HUES6 (cell line): ENCODE measurements at regions not wholly inside any gene's neighbourhood (a gene's known extent, or its start where the extent isn't known, plus 50 kb on each side); places are given as distances from the start of the nearest gene placed in this dataset.

Experiments
- H3K27ac ChIP-seq: 2 replicates; pipeline ENCODE4 v1.7.0; 2013; ENCODE audit warnings: low read depth, mild to moderate bottlenecking, low read length, inconsistent platforms
- H3K27me3 ChIP-seq: 2 replicates; pipeline ENCODE4 v1.6.1; 2013; ENCODE audit warnings: low read length; ENCODE audit not compliant: control insufficient read depth, insufficient read depth
- H3K36me3 ChIP-seq: 2 replicates; pipeline ENCODE4 v1.6.1; 2013; ENCODE audit warnings: low read length; ENCODE audit not compliant: control insufficient read depth, insufficient read depth
- H3K4me1 ChIP-seq: 2 replicates; pipeline ENCODE4 v1.6.1; 2013; ENCODE audit warnings: low read length; ENCODE audit not compliant: control insufficient read depth, insufficient read depth
- H3K4me3 ChIP-seq: 2 replicates; pipeline ENCODE4 v1.5.1; 2013; ENCODE audit warnings: low read depth, low read length
- H3K9ac ChIP-seq: one replicate; pipeline ENCODE4 v1.6.1; 2013; ENCODE audit warnings: mild to moderate bottlenecking, low read length
- H3K9me3 ChIP-seq: 2 replicates; pipeline ENCODE4 v1.6.1; 2013; ENCODE audit warnings: low read depth, low read length; ENCODE audit not compliant: control insufficient read depth, insufficient read depth

DNA sequence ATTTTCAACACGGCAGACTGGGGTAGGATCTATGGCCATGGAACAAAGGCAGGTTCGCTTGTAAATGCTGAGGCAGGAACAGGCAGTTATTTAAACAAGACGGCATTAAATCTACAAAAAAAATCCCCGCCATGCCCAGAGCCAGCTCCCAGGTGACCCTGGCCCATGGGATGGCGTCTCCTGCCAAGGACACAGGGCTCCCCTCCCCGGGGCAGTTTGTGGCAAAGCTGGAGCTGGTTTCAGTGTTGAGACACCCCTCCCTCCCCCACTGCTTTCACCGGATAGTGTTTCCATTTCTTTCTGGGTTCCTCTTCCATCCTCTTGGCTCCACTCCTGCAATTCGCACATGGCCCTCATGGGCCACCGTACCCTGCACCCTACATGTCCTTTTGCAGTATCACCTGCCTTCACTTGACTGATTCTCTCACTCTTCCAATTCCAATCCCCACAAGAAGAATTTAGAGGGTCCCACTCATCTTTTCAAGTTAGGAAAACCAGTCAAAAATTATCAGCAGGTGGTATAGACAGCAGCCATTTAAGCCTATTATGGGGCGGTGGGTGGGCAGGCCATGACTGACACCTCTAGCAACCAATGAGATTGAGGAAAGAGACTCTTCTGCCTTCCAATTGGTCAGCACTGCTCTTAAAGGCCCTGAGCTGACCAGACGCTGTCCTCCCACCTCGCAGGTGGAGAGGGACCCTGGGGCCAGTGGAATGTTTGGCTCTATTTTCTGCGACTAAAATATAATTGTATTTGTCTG lies 52.0 kb downstream of the OLIG1 start:
- peaks cover 4% of the 10 kb centered on the region; the same call in 1 of the 2 replicates for H3K4me1 ChIP-seq
- no peak overlapping the region for H3K4me3 ChIP-seq
- H3K9ac ChIP-seq = no peak overlapping the region
- H3K27me3 ChIP-seq = no peaks in the 10 kb centered on the region
- no peaks in the 10 kb centered on the region for H3K36me3 ChIP-seq
- H3K9me3 ChIP-seq = no peaks in the 10 kb centered on the region
- no peak overlapping the region for H3K27ac ChIP-seq

DNA sequence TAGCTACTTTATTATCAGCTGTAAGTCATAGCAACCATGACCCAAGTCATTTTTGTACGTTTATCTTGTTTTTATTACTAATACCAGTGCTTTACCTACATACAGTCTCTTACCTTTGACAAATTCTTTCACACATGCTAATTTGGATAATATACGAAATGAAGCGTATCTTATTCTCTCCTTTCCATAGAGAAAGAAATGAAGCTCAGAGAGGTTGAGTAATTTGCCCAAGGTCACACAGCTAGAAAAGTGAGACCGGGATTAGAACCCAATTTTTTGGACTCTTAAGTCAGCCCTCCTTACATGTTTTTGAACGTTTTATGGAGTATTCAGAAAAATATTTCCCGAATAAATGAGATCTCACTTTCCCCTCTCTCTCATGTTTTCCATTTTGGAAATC lies 52.6 kb downstream of the OLIG1 start:
- Histone ChIP-seq H3K4me1 (peaks cover 6% of the 10 kb centered on the region; the same call in 1 of the 2 replicates), H3K36me3 (no peaks in the 10 kb centered on the region), H3K9me3 (no peaks in the 10 kb centered on the region), H3K27ac (no peak overlapping the region), H3K4me3 (no peak overlapping the region), H3K27me3 (peaks cover 1% of the 10 kb centered on the region; the same call in 1 of the 2 replicates), H3K9ac (no peak overlapping the region)

DNA sequence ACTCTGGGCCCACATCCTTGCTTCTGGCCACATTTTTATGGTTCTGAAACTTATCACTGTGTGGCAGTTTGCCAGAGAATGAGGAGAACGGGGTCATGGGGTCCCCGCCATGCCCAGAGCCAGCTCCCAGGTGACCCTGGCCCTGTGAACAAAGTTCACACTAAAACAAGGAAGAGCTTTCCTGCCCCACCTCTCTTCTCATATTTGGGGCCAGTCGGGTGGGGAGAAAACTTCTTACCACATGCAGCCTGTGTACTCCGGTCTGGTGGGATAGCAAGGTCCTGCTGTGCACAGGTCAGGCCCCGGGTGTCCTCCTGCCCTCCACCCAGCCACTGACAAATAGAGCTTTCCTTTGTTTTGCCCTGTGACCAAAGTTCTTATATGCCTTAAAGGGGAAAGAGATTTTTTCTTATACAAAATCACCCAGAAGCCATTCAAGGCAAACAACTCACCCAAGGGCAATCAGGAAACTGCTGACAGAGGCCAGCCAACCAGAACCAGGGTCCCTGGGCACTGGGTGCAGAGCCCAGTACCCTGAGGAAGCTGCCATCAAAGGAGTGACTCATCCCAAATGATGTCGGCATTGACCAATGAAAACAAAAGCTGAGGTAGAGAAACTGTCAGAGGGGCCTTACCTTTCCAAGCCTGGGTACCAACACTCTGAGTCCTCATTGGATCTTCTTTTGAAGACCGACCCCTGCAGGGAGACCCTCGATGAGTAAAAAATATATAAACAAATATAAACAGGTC lies 53.6 kb downstream of the OLIG1 start:
- Histone ChIP-seq H3K9ac (no peak overlapping the region), H3K4me3 (no peak overlapping the region), H3K27me3 (peaks cover 12% of the 10 kb centered on the region; the same call in 1 of the 2 replicates), H3K27ac (no peak overlapping the region), H3K36me3 (no peaks in the 10 kb centered on the region), H3K4me1 (peaks cover 12% of the 10 kb centered on the region; the same call in 1 of the 2 replicates), H3K9me3 (no peaks in the 10 kb centered on the region)

DNA sequence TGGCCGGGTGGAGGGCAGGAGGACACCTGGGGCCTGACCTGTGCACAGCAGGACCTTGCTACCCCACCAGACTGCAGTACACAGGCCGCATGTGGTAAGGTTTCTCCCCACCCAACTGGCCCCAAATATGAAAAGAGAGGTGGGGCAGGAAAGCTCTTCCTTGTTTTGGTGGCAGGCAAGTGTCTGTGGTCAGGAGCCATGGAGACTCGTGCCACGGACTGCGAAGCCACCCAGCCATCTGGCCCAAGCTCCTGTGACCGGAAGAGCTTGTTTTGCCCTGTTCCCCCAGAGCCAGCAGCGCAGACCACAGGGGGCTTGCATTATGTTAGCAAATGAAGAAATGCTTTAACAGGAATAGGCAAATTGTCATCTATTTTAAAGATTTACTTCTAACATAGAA lies 54.9 kb downstream of the OLIG1 start:
- no peak overlapping the region for H3K9ac ChIP-seq
- no peak overlapping the region for H3K27ac ChIP-seq
- no peaks in the 10 kb centered on the region for H3K9me3 ChIP-seq
- H3K27me3 ChIP-seq = peaks cover 19% of the 10 kb centered on the region
- H3K4me3 ChIP-seq = no peak overlapping the region
- no peaks in the 10 kb centered on the region for H3K36me3 ChIP-seq
- H3K4me1 ChIP-seq = peaks cover 12% of the 10 kb centered on the region; the same call in 1 of the 2 replicates

DNA sequence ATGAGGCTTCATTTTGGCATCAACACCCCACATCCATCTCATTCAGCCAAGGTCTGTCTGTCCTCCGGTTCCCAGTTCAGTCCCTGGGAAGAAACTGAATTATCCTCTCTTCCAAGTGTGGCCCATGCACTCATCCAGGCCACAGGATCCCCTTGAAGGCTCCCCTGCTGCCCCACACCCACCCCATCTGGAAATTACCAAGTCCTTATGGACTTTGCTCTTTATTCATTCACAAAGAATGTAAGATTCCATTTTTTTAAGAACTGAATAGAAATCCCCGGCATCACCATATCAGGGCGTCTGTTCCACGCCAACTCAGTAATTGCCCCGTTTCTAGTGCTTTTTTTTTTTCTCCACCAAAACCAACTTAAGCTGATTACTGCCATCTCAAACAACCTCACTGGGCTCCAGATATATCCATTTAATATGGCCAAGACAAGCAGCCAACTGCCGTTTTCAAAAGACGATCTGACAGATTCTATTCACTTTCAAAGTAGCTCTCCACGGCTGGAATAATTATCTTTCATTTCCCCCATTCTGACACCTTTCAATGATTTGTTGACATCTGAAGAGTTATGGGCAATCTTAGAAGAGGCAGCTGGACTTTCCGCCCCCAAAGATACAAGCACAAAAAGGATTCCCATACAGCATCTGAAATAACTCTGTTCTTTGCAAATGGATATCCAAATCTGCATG lies 55.9 kb downstream of the OLIG1 start:
- Histone ChIP-seq H3K4me3 (no peak overlapping the region), H3K27ac (no peak overlapping the region), H3K9ac (no peak overlapping the region), H3K4me1 (peaks cover 12% of the 10 kb centered on the region; the same call in 1 of the 2 replicates), H3K36me3 (no peaks in the 10 kb centered on the region), H3K9me3 (no peaks in the 10 kb centered on the region), H3K27me3 (peaks cover 21% of the 10 kb centered on the region)

DNA sequence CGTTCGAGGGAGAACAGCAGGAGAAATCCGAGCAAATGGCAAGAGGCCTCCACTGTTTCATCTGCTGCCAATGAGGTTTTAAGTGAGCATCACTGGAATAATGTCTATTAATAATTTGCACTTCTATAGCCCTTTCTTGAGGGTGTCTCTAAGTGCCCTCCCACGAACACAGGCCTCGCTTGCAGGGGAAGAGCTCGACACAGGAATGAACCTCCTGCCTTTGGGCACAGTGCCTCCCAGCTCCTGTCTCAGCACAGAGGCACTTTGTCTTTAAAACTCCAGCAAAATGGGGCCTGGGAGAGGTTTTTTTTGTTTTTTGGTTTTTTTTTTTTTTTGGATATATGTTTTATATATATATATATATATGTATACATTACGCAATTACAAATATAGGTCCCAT lies 56.6 kb downstream of the OLIG1 start:
- peaks cover 12% of the 10 kb centered on the region; the same call in 1 of the 2 replicates for H3K4me1 ChIP-seq
- no peak overlapping the region for H3K9ac ChIP-seq
- no peaks in the 10 kb centered on the region for H3K36me3 ChIP-seq
- no peak overlapping the region for H3K4me3 ChIP-seq
- H3K9me3 ChIP-seq = no peaks in the 10 kb centered on the region
- H3K27ac ChIP-seq = no peak overlapping the region
- peaks cover 26% of the 10 kb centered on the region for H3K27me3 ChIP-seq

DNA sequence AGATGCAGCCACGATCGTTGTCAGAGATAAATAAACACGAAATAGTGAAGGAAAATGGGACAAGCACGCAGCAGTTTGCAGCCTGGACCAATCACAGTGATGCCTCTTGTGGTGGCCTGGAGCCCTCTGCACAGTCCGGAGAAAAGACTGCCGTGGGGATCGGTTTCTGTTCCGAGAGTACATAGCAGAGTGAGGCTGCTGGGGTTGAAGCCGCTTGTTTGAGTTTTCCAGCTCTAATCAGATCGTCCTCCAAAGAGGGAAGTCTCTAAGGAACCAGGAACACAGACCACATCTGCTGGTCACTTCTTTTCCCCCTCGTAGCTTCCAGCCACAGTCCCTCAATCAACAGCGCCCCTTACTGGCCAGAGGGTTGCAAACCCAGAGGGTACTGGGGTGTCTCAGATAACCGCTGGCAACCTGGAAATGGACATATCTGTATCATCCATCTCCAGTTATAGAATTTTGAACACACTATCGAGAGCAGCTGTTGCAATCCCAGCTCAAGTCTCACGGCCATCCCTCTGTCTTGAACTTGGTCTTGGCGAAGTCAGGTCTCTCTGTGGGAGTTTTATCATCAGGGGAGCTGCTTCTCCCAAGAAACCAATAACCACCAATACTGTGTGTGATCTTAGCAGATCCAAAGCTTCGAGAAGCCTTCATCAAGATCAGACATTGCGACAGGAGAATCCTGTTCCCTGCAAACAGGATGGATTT lies 57.4 kb downstream of the OLIG1 start:
- Histone ChIP-seq H3K9ac (no peak overlapping the region), H3K9me3 (no peaks in the 10 kb centered on the region), H3K27me3 (peaks cover 26% of the 10 kb centered on the region), H3K27ac (no peak overlapping the region), H3K4me1 (peaks cover 12% of the 10 kb centered on the region; the same call in 1 of the 2 replicates), H3K36me3 (no peaks in the 10 kb centered on the region), H3K4me3 (peak overlapping the region; percentile 21)

DNA sequence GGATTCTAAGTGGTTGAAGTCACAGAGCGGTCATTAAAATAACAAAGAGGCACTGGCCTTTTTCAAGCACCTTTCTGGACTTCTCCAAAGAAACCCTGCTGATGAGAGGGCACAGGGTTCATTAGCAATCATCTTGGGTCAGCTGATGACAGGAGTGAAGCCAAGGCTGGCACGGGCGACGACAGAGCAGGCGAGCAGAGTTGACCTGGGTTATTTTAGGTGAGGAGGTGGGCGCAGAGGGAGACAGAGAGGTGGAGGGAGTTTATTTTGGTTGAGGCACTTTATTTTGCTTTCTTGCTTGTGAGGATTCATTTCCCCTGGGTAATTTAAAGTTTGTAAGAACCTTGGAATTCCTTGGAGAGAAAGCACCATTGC lies 57.9 kb downstream of the OLIG1 start:
- Histone ChIP-seq H3K27ac (no peak overlapping the region), H3K9me3 (no peaks in the 10 kb centered on the region), H3K4me1 (peaks cover 12% of the 10 kb centered on the region; the same call in 1 of the 2 replicates), H3K4me3 (0 out of 2 replicates have a peak overlapping the region, but pooled peaks have one; percentile 1), H3K27me3 (peaks cover 26% of the 10 kb centered on the region), H3K9ac (no peak overlapping the region), H3K36me3 (no peaks in the 10 kb centered on the region)

DNA sequence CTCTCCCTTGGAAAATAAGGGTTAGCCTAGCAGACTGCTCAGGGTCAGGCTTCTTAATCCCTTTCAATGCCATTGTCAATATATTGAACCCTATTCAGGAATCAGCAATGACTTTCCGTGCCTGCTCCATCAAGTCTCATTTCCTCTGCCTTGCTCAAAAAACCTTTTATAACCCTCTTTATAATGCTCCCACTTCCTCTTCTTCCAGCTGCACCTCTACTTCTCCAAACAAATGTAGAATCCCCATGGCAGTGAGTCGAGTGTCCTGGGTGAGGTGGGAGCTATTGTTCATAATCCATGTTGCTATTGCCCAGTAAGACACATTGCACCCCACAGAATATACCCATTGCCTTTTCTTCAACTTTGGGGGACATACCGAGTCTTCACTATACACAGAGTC lies 58.6 kb downstream of the OLIG1 start:
- Histone ChIP-seq H3K4me3 (no peak overlapping the region), H3K27me3 (peaks cover 26% of the 10 kb centered on the region), H3K27ac (no peak overlapping the region), H3K36me3 (no peaks in the 10 kb centered on the region), H3K9ac (no peak overlapping the region), H3K4me1 (peaks cover 12% of the 10 kb centered on the region; the same call in 1 of the 2 replicates), H3K9me3 (no peaks in the 10 kb centered on the region)

DNA sequence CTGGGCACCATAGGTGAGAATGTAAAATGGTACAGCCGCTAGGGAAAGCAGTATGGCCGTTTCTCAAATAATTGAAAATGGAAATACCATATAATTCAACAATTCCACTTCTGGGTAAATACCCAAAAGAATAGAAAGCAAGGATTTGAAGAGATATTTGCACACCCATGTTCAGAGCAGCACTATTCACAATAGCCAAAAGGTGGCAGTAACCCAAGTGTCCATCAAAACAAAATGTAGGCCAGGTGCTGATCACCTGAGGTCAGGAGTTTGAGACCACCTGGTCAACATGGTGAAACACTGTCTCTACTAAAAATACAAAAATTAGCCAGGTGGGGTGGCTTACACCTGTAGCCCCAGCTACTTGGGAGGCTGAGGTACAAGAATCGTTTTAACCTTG lies 62.1 kb downstream of the OLIG1 start:
- no peak overlapping the region for H3K9ac ChIP-seq
- H3K4me1 ChIP-seq = peaks cover 13% of the 10 kb centered on the region
- H3K9me3 ChIP-seq = no peaks in the 10 kb centered on the region
- no peak overlapping the region for H3K27ac ChIP-seq
- peaks cover 26% of the 10 kb centered on the region for H3K27me3 ChIP-seq
- H3K36me3 ChIP-seq = no peaks in the 10 kb centered on the region
- H3K4me3 ChIP-seq = no peak overlapping the region
